Naive thymus-derived CD4-positive, alpha-beta T cell (primary cell): ENCODE measurements at regions not wholly inside any gene's neighbourhood (a gene's known extent, or its start where the extent isn't known, plus 50 kb on each side); places are given as distances from the start of the nearest gene placed in this dataset.

Experiments used
- ATAC-seq: fragments of 150-1000 bp; cut with Tn5 transposase; 2 replicates; pipeline ENCODE4 v1.10.0; 2021; ENCODE audit warnings: mild to moderate bottlenecking, moderate library complexity
- CTCF ChIA-PET: fragments of 350-600 bp; sonication (Branson Sonifier 250); formaldehyde crosslinking; loops from one replicate; lab custom pipeline; 2021; ENCODE audit warnings: antibody characterized with exemption; lab: Charles Lee
- POLR2A ChIA-PET: fragments of 350-600 bp; sonication (Branson Sonifier 250); formaldehyde crosslinking; loops from one replicate; lab custom pipeline; 2021; ENCODE audit warnings: antibody characterized with exemption, inconsistent platforms; lab: Charles Lee
- DNase-seq, 9 donors: peaks; one replicate each; pipeline versions ENCODE4 v3.0.0 to v3.0.0-alpha.2; 2020 to 2022; ENCODE audit warnings: mixed read lengths in 1 of 9
- H3K27ac ChIP-seq: one replicate; pipeline ENCODE4 v1.7.0; 2013; ENCODE audit warnings: mild to moderate bottlenecking, low read depth, low read length, moderate library complexity
- H3K27me3 ChIP-seq, 2 donors: one replicate each; pipeline ENCODE4 v1.7.0; 2013; ENCODE audit warnings: low read length in 2 of 2, mild to moderate bottlenecking in 2 of 2, moderate library complexity in 2 of 2; ENCODE audit not compliant: control insufficient read depth in 2 of 2, insufficient read depth in 2 of 2
- H3K36me3 ChIP-seq, 3 experiments: 1 replicate in 2 of 3; 2 replicates in 1 of 3; pipeline ENCODE4 v1.7.0; 2013; ENCODE audit warnings: low read length in 3 of 3, mild to moderate bottlenecking in 3 of 3, moderate library complexity in 1 of 3; ENCODE audit not compliant: insufficient read depth in 3 of 3, control insufficient read depth in 2 of 3
- H3K4me1 ChIP-seq, 2 donors: one replicate each; pipeline ENCODE4 v1.7.0; 2013; ENCODE audit warnings: low read length in 2 of 2, mild to moderate bottlenecking in 2 of 2, moderate library complexity in 1 of 2; ENCODE audit not compliant: control insufficient read depth in 2 of 2, insufficient read depth in 2 of 2
- H3K4me3 ChIP-seq: 2 replicates; pipeline ENCODE4 v1.7.0; 2013; ENCODE audit warnings: mild to moderate bottlenecking, low read length
- H3K9me3 ChIP-seq, 3 experiments: 1 replicate in 2 of 3; 2 replicates in 1 of 3; pipeline ENCODE4 v1.7.0; 2013; ENCODE audit warnings: low read length in 3 of 3; ENCODE audit not compliant: control insufficient read depth in 2 of 3
- H3K27ac Mint-ChIP-seq, 9 donors: one replicate each; pipeline ENCODE4 v1.8.0; 2020 to 2022; ENCODE audit warnings: mixed read lengths in 9 of 9, mild to moderate bottlenecking in 8 of 9, moderate library complexity in 5 of 9, inconsistent platforms in 2 of 9
- H3K27me3 Mint-ChIP-seq, 5 donors: one replicate each; pipeline ENCODE4 v1.8.0; 2021 to 2022; ENCODE audit warnings: mixed read lengths in 5 of 5, mild to moderate bottlenecking in 1 of 5
- H3K36me3 Mint-ChIP-seq, 5 donors: one replicate each; pipeline ENCODE4 v1.8.0; 2020 to 2022; ENCODE audit warnings: mixed read lengths in 5 of 5, mild to moderate bottlenecking in 3 of 5, inconsistent platforms in 1 of 5
- H3K4me1 Mint-ChIP-seq, 7 donors: one replicate each; pipeline ENCODE4 v1.8.0; 2020 to 2022; ENCODE audit warnings: mixed read lengths in 7 of 7, mild to moderate bottlenecking in 3 of 7, inconsistent platforms in 1 of 7
- H3K4me3 Mint-ChIP-seq, 10 donors: one replicate each; pipeline ENCODE4 v1.8.0; 2020 to 2022; ENCODE audit warnings: mild to moderate bottlenecking in 10 of 10, mixed read lengths in 10 of 10, moderate library complexity in 6 of 10, inconsistent platforms in 2 of 10
- H3K9me3 Mint-ChIP-seq, 11 donors: one replicate each; pipeline ENCODE4 v1.8.0; 2020 to 2022; ENCODE audit warnings: mixed read lengths in 11 of 11, mild to moderate bottlenecking in 4 of 11, inconsistent platforms in 1 of 11, moderate library complexity in 1 of 11
- intact Hi-C, 2 donors: fragments of 100-400 bp; cut with micrococcal nuclease; formaldehyde crosslinking; loops; one replicate each; pipeline ENCODE4 v1.15.1; 2023

DNA sequence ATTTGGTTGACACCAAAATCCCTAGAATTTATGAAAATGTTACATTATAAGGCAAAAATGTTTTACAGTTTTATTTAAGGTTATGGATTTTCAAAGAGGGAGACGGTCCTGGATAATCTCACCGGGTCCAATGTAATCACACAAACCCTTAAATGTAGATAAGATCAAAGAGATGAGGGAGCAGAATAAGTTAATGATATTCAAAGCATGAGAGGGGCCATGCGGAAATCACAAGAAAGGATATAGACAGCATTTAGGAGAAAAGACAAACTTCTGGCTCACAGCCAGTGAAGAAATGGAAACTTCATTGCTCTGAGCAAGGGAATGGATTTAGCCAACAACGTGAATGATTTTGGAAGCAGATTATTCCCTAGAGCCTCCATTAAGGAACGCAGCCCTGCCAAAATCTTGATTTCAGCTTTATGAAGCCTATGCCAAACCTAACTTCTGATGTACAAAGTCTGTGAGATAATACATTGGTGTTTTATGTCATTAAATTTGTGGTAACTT, 684.4 kb upstream of the GNPDA2 start:
- H3K9me3 ChIP-seq: no peaks in the 10 kb centered on the region
- intact Hi-C loops: no loop called here
- no peak overlapping the region for H3K27ac ChIP-seq
- Mint-ChIP-seq H3K27me3 (no peaks in the 10 kb centered on the region), H3K4me1 (no peaks in the 10 kb centered on the region), H3K9me3 (peaks cover 0 to 21% (median 1%) of the 10 kb centered on the region in 11 donors), H3K27ac (no peak overlapping the region), H3K36me3 (no peaks in the 10 kb centered on the region), H3K4me3 (no peak overlapping the region)
- POLR2A ChIA-PET: no interaction called here
- no peaks in the 10 kb centered on the region for H3K27me3 ChIP-seq
- no peak for DNase-seq
- ATAC-seq: no peak
- no peaks in the 10 kb centered on the region for H3K4me1 ChIP-seq
- no peak overlapping the region for H3K4me3 ChIP-seq
- no peaks in the 10 kb centered on the region for H3K36me3 ChIP-seq
- CTCF ChIA-PET: no interaction called here

DNA sequence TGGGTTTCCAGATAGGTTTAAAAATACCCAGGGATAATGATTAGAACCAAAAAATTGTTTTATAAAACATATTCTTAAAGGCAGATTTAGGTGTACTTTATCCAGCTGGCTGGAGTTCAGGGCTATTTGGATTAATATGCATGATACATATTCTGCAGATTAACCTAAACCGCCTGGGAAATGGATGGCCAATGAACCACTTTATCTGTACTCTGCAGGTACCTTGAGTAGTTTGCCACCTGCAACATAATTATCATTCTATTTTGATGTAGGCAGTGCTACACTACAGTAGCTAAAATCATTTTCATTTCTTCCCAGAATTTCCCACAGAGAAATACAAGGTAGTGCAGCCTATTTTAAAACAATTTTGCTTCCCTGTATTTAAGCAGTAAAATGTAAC, 683.2 kb upstream of the GNPDA2 start:
- Histone ChIP-seq H3K9me3 (no peaks in the 10 kb centered on the region), H3K4me1 (no peaks in the 10 kb centered on the region), H3K27me3 (no peaks in the 10 kb centered on the region), H3K27ac (no peak overlapping the region), H3K4me3 (no peak overlapping the region), H3K36me3 (no peaks in the 10 kb centered on the region)
- Mint-ChIP-seq H3K4me1 (no peaks in the 10 kb centered on the region), H3K9me3 (peaks cover 0 to 21% (median 3%) of the 10 kb centered on the region in 11 donors), H3K4me3 (no peak overlapping the region), H3K36me3 (no peaks in the 10 kb centered on the region), H3K27ac (no peak overlapping the region), H3K27me3 (no peaks in the 10 kb centered on the region)
- ChIA-PET POLR2A (no interaction called here), CTCF (no interaction called here)
- no peak for ATAC-seq
- intact Hi-C loops: no loop called here
- DNase-seq: no peak

DNA sequence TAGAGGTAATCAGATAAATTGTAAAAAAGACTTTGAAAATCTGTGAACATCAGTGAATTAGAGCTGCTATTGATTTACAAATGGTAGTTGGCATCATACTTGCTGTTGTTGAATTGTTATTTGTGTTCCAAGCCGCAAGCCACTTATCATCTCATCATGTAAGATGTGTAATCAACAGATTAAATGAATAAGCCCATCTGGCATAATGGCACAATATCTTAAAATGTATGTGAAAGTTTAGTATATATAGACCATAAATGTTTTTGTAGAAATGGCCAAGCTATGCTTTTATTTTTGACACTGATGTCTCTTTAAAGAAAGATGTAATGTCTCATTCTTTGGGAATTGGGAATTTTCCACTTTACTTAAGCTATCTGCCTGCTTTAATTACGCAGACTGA, 682.6 kb upstream of the GNPDA2 start:
- ATAC-seq: no peak
- DNase-seq: no peak
- no peak overlapping the region for H3K4me3 ChIP-seq
- Mint-ChIP-seq H3K27me3 (no peaks in the 10 kb centered on the region), H3K4me1 (no peaks in the 10 kb centered on the region), H3K27ac (no peak overlapping the region), H3K9me3 (peaks cover 0 to 26% (median 7%) of the 10 kb centered on the region in 11 donors), H3K4me3 (no peak overlapping the region), H3K36me3 (no peaks in the 10 kb centered on the region)
- no peak overlapping the region for H3K27ac ChIP-seq
- H3K36me3 ChIP-seq: no peaks in the 10 kb centered on the region
- POLR2A ChIA-PET: no interaction called here
- CTCF ChIA-PET: no interaction called here
- intact Hi-C loops: no loop called here
- no peaks in the 10 kb centered on the region for H3K9me3 ChIP-seq
- no peaks in the 10 kb centered on the region for H3K4me1 ChIP-seq
- H3K27me3 ChIP-seq: no peaks in the 10 kb centered on the region

DNA sequence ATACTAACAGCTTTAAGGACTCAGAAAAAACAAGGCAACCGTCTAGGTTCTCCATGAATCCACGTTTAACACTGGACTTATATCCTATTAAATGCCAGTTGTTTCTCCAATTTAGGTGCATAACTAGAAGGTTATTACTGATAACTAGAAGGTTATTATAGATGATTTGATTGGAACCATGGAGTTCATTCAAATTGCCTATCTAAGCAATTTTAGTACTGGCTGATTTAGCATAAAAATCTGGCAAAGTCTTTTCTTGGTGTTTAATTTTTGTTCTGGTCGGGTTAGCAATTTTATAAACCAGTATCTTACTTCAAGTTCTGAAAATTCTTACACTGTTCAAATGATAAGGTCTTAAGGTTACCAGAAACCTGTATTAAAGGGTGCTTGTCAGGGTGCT, 672.8 kb upstream of the GNPDA2 start:
- H3K4me3 Mint-ChIP-seq: no peak overlapping the region
- intact Hi-C loops: no loop called here
- H3K36me3 Mint-ChIP-seq: no peaks in the 10 kb centered on the region
- no peaks in the 10 kb centered on the region for H3K4me1 ChIP-seq
- no peak for ATAC-seq
- H3K27me3 ChIP-seq: no peaks in the 10 kb centered on the region
- H3K4me1 Mint-ChIP-seq: no peaks in the 10 kb centered on the region
- H3K27ac Mint-ChIP-seq: no peak overlapping the region
- H3K36me3 ChIP-seq: no peaks in the 10 kb centered on the region
- DNase-seq: no peak
- peaks cover 1 to 44% (median 9%) of the 10 kb centered on the region in 11 donors for H3K9me3 Mint-ChIP-seq
- H3K4me3 ChIP-seq: no peak overlapping the region
- ChIA-PET CTCF (no interaction called here), POLR2A (no interaction called here)
- H3K27ac ChIP-seq: no peak overlapping the region
- H3K27me3 Mint-ChIP-seq: no peaks in the 10 kb centered on the region
- H3K9me3 ChIP-seq: peaks cover 0 to 4% (median 0%) of the 10 kb centered on the region in 3 experiments

DNA sequence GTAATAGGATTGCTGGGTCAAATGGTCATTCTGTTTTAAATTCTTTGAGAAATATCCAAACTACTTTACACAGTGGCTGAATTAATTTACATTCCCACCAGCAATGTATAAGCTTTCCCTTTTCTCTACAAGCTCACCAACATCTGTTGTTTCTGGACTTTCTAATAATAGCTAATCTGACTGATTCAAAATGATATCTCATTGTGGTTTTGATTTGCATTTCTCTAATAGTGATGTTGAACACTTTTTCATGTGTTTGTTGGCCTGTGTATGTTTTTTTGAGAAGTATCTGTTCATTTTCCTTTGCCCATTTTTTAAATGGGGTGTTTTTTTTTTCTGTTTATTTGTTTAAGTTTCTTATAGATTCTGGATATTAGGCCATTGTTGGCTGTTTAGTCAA, 659.0 kb upstream of the GNPDA2 start:
- Mint-ChIP-seq H3K27ac (no peak overlapping the region), H3K27me3 (no peaks in the 10 kb centered on the region), H3K4me3 (no peak overlapping the region), H3K36me3 (no peaks in the 10 kb centered on the region), H3K4me1 (no peaks in the 10 kb centered on the region), H3K9me3 (peaks cover 0 to 17% (median 8%) of the 10 kb centered on the region in 11 donors)
- Histone ChIP-seq H3K4me3 (no peak overlapping the region), H3K27me3 (no peaks in the 10 kb centered on the region), H3K9me3 (no peaks in the 10 kb centered on the region), H3K27ac (no peak overlapping the region), H3K4me1 (no peaks in the 10 kb centered on the region), H3K36me3 (no peaks in the 10 kb centered on the region)
- POLR2A ChIA-PET: no interaction called here
- intact Hi-C loops: no loop called here
- no peak for ATAC-seq
- DNase-seq: no peak
- CTCF ChIA-PET: no interaction called here

DNA sequence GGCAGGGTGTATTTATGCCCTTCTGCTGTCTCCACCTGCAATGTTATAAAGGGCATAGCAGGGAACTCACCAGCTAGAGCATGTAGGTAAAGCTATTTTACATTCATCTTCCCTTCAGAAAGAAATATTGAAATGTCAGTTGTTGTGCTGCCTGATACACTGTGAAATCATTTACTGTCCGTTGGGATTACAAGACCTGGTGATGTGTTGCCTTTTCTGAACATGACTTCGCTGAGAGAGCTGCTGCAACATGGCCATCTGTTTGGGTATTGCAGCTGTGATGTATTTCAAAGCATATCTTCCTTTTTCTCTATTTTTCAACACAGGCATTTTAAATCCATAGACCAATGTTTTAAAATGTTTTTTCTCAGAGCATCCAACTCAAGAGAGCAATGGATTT, 644.1 kb upstream of the GNPDA2 start:
- no peaks in the 10 kb centered on the region for H3K4me1 Mint-ChIP-seq
- Histone ChIP-seq H3K27me3 (no peaks in the 10 kb centered on the region), H3K4me3 (no peak overlapping the region), H3K36me3 (no peaks in the 10 kb centered on the region), H3K9me3 (no peaks in the 10 kb centered on the region), H3K27ac (no peak overlapping the region), H3K4me1 (no peaks in the 10 kb centered on the region)
- POLR2A ChIA-PET: no interaction called here
- ATAC-seq (no peak), DNase-seq (no peak)
- peaks cover 0 to 8% (median 3%) of the 10 kb centered on the region in 11 donors for H3K9me3 Mint-ChIP-seq
- no peak overlapping the region for H3K27ac Mint-ChIP-seq
- H3K4me3 Mint-ChIP-seq: no peak overlapping the region
- CTCF ChIA-PET: no interaction called here
- intact Hi-C loops: no loop called here
- no peaks in the 10 kb centered on the region for H3K36me3 Mint-ChIP-seq
- H3K27me3 Mint-ChIP-seq: no peaks in the 10 kb centered on the region

DNA sequence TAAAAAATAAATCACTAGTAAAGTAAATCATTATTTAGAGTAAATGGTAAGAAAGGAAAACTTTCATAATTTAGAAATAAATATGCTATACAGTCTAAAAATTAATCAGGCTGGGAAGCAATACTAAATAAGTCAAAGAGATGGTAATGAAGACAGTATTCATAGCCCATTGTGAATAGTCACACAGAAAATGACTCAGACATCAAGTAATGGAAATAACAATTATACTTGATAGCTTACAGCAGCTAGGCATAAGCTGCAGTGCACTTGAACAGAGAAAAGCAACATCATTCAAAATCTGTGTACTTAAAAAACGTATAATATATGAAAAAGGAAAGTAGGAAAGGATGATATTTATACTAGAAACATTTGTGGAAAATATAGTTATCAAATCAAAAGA, 642.5 kb upstream of the GNPDA2 start:
- POLR2A ChIA-PET: no interaction called here
- ATAC-seq: no peak
- H3K27ac ChIP-seq: no peak overlapping the region

More for the DNA sequence above, 642.5 kb upstream of the GNPDA2 start:
- H3K36me3 Mint-ChIP-seq: no peaks in the 10 kb centered on the region
- DNase-seq: no peak
- no peaks in the 10 kb centered on the region for H3K4me1 Mint-ChIP-seq
- no peaks in the 10 kb centered on the region for H3K27me3 ChIP-seq
- no peak overlapping the region for H3K4me3 ChIP-seq
- H3K9me3 Mint-ChIP-seq: peaks cover 0 to 12% (median 4%) of the 10 kb centered on the region in 11 donors
- CTCF ChIA-PET: no interaction called here
- no peaks in the 10 kb centered on the region for H3K4me1 ChIP-seq
- H3K27me3 Mint-ChIP-seq: no peaks in the 10 kb centered on the region
- intact Hi-C loops: no loop called here
- no peak overlapping the region for H3K27ac Mint-ChIP-seq
- no peaks in the 10 kb centered on the region for H3K36me3 ChIP-seq
- H3K9me3 ChIP-seq: no peaks in the 10 kb centered on the region
- H3K4me3 Mint-ChIP-seq: no peak overlapping the region
